HG03196 (cell line): ENCODE measurements at regions not wholly inside any gene's neighbourhood (a gene's known extent, or its start where the extent isn't known, plus 50 kb on each side); places are given as distances from the start of the nearest gene placed in this dataset.
"Not testable (repeated sequence)": the region's sequence is repeated elsewhere in the genome, so short reads cannot be mapped to it uniquely, and the experiment has no call there.

ENCODE experiments used
- ATAC-seq: cut with Tn5 transposase; IDR thresholded peaks from one replicate; pipeline ENCODE4 v1.9.1; 2021; ENCODE audit not compliant: unreplicated experiment

- no peak for ATAC-seq
These were observed 81.8 kb upstream of the RASA1 start for GRCh38 chr5:87185838-87186237.

- no peak for ATAC-seq
These were observed 79.3 kb upstream of the RASA1 start for GRCh38 chr5:87188391-87188790.

- ATAC-seq, result no peak
These were observed 77.6 kb upstream of the RASA1 start for GRCh38 chr5:87190041-87190440.

- ATAC-seq, result no peak
These were observed 77.0 kb upstream of the RASA1 start for GRCh38 chr5:87190687-87191086.

- ATAC-seq, result no peak
These were observed 76.0 kb upstream of the RASA1 start for GRCh38 chr5:87191645-87192044.

GRCh38 chr5:87195104-87195591 lies 72.5 kb upstream of the RASA1 start:
- ATAC-seq, result no peak

- ATAC-seq, result no peak
These were observed 72.1 kb upstream of the RASA1 start for GRCh38 chr5:87195616-87196015.

- no peak for ATAC-seq
These were observed 69.7 kb upstream of the RASA1 start for GRCh38 chr5:87198010-87198409.

GRCh38 chr5:87199246-87199645 lies 68.4 kb upstream of the RASA1 start:
- ATAC-seq, result not testable (repeated sequence)

- ATAC-seq, result not testable (repeated sequence)
These were observed 68.0 kb upstream of the RASA1 start for GRCh38 chr5:87199704-87200103.

GRCh38 chr5:87210076-87210475 lies 57.6 kb upstream of the RASA1 start:
- ATAC-seq, result no peak

GRCh38 chr5:87210743-87211142 lies 56.9 kb upstream of the RASA1 start:
- ATAC-seq, result no peak

- ATAC-seq, result no peak
These were observed 56.0 kb upstream of the RASA1 start for GRCh38 chr5:87211676-87212075.

GRCh38 chr5:87212183-87212582 lies 55.5 kb upstream of the RASA1 start:
- not testable (repeated sequence) for ATAC-seq

GRCh38 chr5:87217480-87217879 lies 50.2 kb upstream of the RASA1 start:
- not testable (repeated sequence) for ATAC-seq
